ENCODE measurements at regions not wholly inside any gene's neighbourhood (a gene's known extent, or its start where the extent isn't known, plus 50 kb on each side); places are given as distances from the start of the nearest gene placed in this dataset.

DNA sequence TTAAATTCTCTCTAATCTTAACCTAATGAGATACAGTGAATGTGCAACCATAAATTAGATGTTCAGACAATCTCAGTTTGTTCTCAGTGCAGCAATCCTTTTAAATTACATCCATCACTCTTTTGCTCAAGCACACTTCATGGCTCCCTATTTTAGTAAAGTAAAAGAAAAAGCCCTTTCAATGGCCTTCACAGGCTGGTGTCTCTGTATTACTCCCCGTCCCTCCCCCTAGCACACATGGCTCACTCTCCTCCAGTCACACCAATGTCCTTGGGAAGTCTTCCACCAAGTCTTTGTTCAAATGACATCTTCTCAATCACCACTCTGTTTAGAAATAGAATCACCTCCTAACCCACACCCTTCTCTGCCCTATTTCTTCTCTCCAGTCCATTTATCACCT is 60.3 kb upstream of the RGS7 start:
- Histone ChIP-seq H3K4me3 (no peak overlapping the region), H3K27ac (no peak overlapping the region), H3K9me3 (no peaks in the 10 kb centered on the region), H3K36me3 (no peaks in the 10 kb centered on the region), H3K27me3 (no peaks in the 10 kb centered on the region), H3K4me1 (no peaks in the 10 kb centered on the region)
- TF ChIP-seq, protein P1, sequence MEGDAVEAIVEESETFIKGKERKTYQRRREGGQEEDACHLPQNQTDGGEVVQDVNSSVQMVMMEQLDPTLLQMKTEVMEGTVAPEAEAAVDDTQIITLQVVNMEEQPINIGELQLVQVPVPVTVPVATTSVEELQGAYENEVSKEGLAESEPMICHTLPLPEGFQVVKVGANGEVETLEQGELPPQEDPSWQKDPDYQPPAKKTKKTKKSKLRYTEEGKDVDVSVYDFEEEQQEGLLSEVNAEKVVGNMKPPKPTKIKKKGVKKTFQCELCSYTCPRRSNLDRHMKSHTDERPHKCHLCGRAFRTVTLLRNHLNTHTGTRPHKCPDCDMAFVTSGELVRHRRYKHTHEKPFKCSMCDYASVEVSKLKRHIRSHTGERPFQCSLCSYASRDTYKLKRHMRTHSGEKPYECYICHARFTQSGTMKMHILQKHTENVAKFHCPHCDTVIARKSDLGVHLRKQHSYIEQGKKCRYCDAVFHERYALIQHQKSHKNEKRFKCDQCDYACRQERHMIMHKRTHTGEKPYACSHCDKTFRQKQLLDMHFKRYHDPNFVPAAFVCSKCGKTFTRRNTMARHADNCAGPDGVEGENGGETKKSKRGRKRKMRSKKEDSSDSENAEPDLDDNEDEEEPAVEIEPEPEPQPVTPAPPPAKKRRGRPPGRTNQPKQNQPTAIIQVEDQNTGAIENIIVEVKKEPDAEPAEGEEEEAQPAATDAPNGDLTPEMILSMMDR (IDR thresholded peaks at IDR 0.05) = no peak
- DNase-seq (ENCODE audit: low spot score in 2 of 2) = no peak
- intact Hi-C loops (cut with DNase I) = no loop called here

DNA sequence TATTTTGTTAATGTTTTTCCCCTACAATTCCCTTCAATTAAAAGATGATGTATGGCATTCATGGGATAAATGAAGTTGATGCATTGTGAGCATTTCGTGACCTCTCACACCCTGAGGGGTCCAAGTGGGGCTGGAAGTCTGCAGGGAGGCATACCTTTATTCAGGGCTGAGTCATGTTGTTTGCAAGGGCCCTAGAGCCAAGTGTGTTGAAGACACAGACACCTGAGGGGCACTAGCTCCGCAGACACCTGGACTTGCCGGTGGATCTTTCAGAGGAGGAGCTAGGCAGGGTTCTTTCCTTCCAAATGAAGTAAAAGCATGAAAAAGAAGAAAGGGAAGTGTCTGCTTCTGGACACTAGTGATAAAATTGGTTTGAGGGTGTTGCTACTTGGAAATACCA is 57.0 kb upstream of the RGS7 start:
- no peaks in the 10 kb centered on the region for H3K27me3 ChIP-seq
- no peaks in the 10 kb centered on the region for H3K9me3 ChIP-seq
- no peaks in the 10 kb centered on the region for H3K36me3 ChIP-seq
- no peak for DNase-seq (ENCODE audit: low spot score in 2 of 2)
- no peak overlapping the region for H3K4me3 ChIP-seq
- no peak overlapping the region for H3K27ac ChIP-seq
- intact Hi-C loops (cut with DNase I) = no loop called here
- H3K4me1 ChIP-seq = no peaks in the 10 kb centered on the region
- TF ChIP-seq, protein P1 (IDR thresholded peaks at IDR 0.05) = no peak

DNA sequence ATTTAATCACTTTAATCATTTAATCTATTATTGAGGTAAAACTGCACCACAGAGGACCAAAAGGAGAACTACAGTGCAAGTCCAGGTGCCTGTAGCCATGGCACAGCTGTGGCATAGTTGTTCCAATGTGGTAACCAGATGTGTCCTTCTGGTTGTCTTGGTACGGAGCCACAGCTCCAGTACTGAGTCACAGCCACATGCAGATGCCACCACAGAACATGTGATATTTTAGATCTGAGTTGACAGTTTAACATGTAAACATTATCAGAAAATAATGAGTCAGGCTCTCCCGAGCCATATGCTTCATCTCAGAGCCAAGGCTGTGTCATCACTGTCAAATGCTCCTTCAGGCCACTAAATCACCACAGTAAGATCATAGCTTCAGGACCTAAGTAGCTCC is 56.4 kb upstream of the RGS7 start:
- DNase-seq (ENCODE audit: low spot score in 2 of 2) = no peak
- intact Hi-C loops (cut with DNase I) = no loop called here
- H3K9me3 ChIP-seq = no peaks in the 10 kb centered on the region
- no peaks in the 10 kb centered on the region for H3K4me1 ChIP-seq
- no peak overlapping the region for H3K27ac ChIP-seq
- H3K27me3 ChIP-seq = no peaks in the 10 kb centered on the region
- no peak overlapping the region for H3K4me3 ChIP-seq
- H3K36me3 ChIP-seq = no peaks in the 10 kb centered on the region
- TF ChIP-seq, protein P1 (IDR thresholded peaks at IDR 0.05) = no peak

DNA sequence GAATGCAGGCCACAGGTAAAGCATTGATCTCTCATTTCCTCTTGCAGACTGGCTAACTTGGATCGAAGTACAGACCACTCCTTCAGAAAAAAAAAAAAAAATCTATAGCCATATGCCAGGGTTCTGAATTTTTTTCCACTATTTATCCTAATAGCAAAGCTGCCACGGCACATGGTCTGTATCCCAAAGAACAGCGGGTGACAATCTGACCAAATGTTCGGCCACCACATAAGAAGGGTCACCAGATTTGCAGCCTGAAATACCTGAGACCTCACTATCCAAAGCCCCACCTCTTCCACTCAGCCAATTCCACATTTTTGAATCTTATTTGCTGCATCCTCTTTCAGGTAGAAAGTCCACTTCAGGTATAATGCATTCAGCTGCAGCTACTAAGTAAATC is 55.6 kb upstream of the RGS7 start:
- H3K9me3 ChIP-seq = no peaks in the 10 kb centered on the region
- intact Hi-C loops (cut with DNase I) = no loop called here
- H3K27ac ChIP-seq = no peak overlapping the region
- TF ChIP-seq, protein P1 (IDR thresholded peaks at IDR 0.05) = no peak
- no peaks in the 10 kb centered on the region for H3K27me3 ChIP-seq
- H3K36me3 ChIP-seq = no peaks in the 10 kb centered on the region
- DNase-seq (ENCODE audit: low spot score in 2 of 2) = no peak
- no peak overlapping the region for H3K4me3 ChIP-seq
- no peaks in the 10 kb centered on the region for H3K4me1 ChIP-seq

DNA sequence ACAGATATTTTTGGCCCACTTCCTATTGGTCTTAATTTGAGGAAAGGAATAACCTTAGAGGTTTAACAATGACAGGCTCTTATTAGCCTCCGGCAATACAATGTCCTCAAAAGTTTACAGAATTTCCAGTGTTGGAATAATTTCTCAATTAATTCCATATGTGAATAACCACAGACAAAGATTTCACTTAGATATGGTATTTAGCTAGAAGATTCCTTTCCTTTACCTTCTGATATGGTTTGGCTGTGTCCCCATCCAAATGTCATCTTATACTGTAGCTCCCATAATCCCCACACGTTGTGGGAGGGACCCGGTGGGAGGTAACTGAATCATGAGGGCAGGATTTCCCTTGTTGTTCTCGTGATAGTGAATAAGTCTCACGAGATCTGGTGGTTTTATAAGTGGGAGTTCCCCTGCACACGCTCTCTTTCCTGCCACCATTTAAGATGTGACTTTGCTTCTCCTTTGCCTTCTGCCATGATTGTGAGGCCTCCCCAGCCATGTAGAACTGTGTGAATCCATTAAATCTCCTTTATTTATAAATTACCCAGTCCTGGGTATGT is 54.9 kb upstream of the RGS7 start:
- Histone ChIP-seq H3K9me3 (no peaks in the 10 kb centered on the region), H3K27me3 (no peaks in the 10 kb centered on the region), H3K27ac (no peak overlapping the region), H3K36me3 (no peaks in the 10 kb centered on the region), H3K4me3 (no peak overlapping the region), H3K4me1 (no peaks in the 10 kb centered on the region)
- no peak for DNase-seq (ENCODE audit: low spot score in 2 of 2)
- intact Hi-C loops (cut with DNase I) = no loop called here
- TF ChIP-seq, protein P1 (IDR thresholded peaks at IDR 0.05) = no peak
